Activated CD8-positive, alpha-beta memory T cell treated with anti-CD3 and anti-CD28 coated beads for 36 hours (primary cell): ENCODE measurements at regions not wholly inside any gene's neighbourhood (a gene's known extent, or its start where the extent isn't known, plus 50 kb on each side); places are given as distances from the start of the nearest gene placed in this dataset.

Source experiments
- CTCF ChIA-PET: fragments of 350-600 bp; sonication (Branson Sonifier 250); formaldehyde crosslinking; loops from one replicate; lab custom pipeline; 2021; ENCODE audit warnings: antibody characterized with exemption; lab: Charles Lee
- POLR2A ChIA-PET: fragments of 350-600 bp; sonication (Branson Sonifier 250); formaldehyde crosslinking; loops from one replicate; lab custom pipeline; 2021; ENCODE audit warnings: antibody characterized with exemption; lab: Charles Lee

- ChIA-PET CTCF (no interaction called here), POLR2A (no interaction called here)
Observed at GRCh38 chr4:136150046-136150445, 1382.2 kb downstream of the PCDH18 start.

GRCh38 chr4:136136601-136137000, 1395.7 kb downstream of the PCDH18 start:
- CTCF ChIA-PET, result no interaction called here

GRCh38 chr4:136124251-136124745, 1408.0 kb downstream of the PCDH18 start:
- ChIA-PET POLR2A (no interaction called here), CTCF (no interaction called here)

More at GRCh38 chr4:136136601-136137000, 1395.7 kb downstream of the PCDH18 start:
- POLR2A ChIA-PET, result no interaction called here

DNA sequence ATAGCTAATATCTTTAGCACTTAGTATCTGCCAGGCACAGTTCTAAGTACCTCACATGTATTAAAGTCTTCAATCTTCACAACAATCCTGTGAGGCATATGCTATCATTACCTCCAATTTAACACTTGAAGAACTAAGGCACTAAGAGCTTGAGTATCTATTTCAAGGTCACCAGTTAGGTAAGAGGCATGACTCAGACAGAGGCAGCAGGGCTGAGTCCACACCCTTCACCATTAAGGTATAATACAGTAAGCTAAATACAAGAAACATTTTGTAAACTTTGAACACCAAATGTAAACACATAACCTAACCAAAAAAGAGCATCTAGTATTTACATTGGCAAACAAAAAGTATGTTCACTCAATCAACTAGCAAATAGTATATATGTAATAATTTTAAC, 1410.9 kb downstream of the PCDH18 start:
- CTCF ChIA-PET, result no interaction called here
- POLR2A ChIA-PET, result no interaction called here

DNA sequence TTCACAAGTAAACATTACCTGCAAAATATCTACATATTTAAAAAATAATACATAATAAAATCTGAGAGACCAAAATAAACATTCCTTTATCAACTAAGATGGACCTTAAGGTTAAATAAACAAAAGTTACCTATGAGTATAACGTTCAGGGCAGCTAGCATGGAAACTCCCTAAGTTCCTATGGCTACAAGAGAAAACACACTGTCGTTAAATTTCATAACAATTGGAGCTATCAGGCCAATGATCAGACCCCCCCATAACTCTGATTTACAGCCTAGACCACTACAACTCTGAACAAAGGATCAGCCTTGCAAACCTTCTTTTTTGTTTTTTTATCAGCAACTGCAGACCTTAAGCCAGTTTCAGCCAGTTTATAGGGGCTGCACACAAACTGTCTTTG, 1418.4 kb downstream of the PCDH18 start:
- ChIA-PET POLR2A (no interaction called here), CTCF (interaction anchor here (0.6 kb wide), 1 partner anchor 708 kb away, joined by 3 read pairs; no protein-coding TSS in a partner anchor)

- POLR2A ChIA-PET, result no interaction called here
Observed at GRCh38 chr4:136112116-136112515, 1420.2 kb downstream of the PCDH18 start.

GRCh38 chr4:136106753-136107152, 1425.5 kb downstream of the PCDH18 start:
- POLR2A ChIA-PET, result no interaction called here
- CTCF ChIA-PET, result no interaction called here

More at GRCh38 chr4:136112116-136112515, 1420.2 kb downstream of the PCDH18 start:
- CTCF ChIA-PET, result no interaction called here

DNA sequence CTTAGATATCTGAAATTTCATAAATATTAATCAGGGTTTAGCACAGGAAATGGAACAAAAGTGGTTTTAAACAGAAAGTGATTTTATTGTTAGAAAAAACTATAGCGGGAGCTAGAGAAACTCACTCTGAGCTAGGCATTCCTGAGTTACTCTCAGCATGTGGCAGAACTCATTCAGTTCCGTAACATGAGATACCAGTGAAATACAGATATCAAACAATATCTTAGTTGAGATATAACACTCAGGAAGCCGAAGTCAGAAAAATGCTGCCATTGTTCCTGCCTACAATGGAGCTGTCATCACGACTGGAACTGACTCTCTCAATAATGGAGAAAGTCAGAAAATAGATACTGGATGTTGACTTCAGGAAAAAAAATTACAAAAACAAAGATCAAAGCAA, 1428.7 kb downstream of the PCDH18 start:
- POLR2A ChIA-PET, result no interaction called here
- CTCF ChIA-PET, result no interaction called here

DNA sequence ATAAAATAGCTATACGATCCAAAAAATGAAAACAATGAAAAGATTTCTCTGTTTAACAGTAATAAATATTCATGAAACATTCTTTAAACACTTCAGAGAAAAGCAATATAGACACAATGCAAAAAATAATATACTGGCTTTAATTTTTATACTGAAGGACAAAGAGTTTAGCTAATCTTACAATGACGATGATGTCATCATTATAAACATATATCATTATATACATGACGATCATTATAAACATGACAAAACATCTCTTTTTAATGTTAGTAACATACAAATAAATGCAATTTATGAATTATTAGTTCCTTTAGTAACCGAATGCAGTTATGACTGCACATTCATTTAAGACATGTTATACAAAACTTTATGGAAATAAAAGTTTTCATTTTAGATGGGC, 1434.6 kb downstream of the PCDH18 start:
- ChIA-PET POLR2A (no interaction called here), CTCF (no interaction called here)

- ChIA-PET POLR2A (no interaction called here), CTCF (no interaction called here)
Observed at GRCh38 chr4:136088211-136088867, 1444.0 kb downstream of the PCDH18 start.

DNA sequence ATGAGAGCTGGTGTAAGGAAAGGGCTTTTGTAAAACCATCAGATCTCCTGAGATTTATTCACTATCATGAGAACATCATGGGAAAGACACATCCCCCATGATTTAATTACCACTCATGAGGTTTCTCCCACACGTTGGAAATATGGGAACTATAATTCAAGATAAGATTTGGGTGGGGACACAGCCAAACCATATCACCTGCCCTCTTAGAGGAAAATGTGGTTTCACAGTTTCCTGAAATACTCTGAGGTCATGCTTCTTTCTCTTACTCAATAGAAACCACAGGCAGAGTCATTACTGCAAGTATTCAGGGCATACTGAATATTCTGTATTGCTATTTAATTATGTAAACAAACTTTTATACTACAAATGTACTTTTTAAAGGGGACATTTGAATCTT, 1453.3 kb downstream of the PCDH18 start:
- ChIA-PET POLR2A (no interaction called here), CTCF (no interaction called here)

- ChIA-PET CTCF (no interaction called here), POLR2A (no interaction called here)
Observed at GRCh38 chr4:136056748-136057147, 1475.5 kb downstream of the PCDH18 start.

- POLR2A ChIA-PET, result no interaction called here
- CTCF ChIA-PET, result no interaction called here
Observed at GRCh38 chr4:136055360-136055759, 1476.9 kb downstream of the PCDH18 start.

DNA sequence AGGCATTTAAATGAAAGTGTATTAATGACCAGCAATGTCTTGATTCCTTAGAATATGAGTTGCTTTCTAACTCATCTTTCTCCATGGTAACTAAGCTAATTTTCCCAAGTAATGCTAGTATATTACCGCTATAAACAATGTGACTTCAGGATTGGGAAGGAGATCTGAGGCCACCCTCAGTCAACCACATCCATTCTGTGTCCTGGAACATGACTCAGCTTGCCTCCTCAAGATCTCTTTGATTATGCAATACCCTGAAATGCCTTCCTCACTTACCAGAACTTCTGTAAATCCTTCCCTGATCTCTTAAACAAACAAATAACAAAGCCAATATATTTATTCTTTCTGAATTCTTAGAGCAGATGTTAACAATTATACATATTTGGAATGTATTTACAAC, 1495.5 kb downstream of the PCDH18 start:
- ChIA-PET POLR2A (no interaction called here), CTCF (no interaction called here)

DNA sequence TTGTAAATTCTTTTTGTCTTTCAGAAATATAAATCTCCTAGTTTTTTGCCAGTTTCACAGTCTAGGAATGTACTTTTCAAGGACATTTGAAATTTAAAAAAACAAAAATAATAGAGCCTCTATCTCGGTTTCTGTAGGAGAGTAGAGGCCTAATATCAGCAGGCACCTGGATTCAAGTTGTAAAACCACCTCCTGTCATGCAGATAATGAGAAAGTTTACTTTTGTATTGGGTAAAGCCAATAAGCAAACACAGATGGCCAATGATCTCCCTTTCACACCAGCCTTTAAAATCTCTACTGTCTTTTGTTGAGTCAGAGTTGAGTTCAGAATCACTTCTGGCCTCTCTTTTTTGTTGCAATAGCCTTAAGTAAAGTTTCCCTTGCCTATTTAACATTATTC, 1499.9 kb downstream of the PCDH18 start:
- ChIA-PET POLR2A (no interaction called here), CTCF (no interaction called here)

GRCh38 chr4:136025540-136025939, 1506.8 kb downstream of the PCDH18 start:
- CTCF ChIA-PET, result no interaction called here

DNA sequence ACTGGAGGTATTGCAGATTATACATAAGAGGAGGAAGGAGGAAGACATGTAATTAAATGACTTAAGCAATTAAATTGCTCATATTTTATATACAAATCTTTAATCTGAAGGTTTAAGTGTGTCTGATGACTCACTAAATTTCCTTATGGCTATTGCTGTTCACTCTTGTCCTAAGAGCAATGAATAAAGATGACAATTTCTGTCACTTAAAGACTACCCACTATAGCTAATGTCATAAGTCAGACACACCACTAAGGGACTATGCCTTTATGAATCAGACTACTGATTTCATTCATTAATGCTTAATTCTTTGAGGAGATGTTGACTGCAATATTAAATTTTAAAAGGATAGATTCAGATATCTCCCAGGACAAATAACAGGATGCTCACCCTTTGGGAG, 1514.7 kb downstream of the PCDH18 start:
- CTCF ChIA-PET, result no interaction called here
- POLR2A ChIA-PET, result no interaction called here

More at GRCh38 chr4:136025540-136025939, 1506.8 kb downstream of the PCDH18 start:
- POLR2A ChIA-PET, result no interaction called here

DNA sequence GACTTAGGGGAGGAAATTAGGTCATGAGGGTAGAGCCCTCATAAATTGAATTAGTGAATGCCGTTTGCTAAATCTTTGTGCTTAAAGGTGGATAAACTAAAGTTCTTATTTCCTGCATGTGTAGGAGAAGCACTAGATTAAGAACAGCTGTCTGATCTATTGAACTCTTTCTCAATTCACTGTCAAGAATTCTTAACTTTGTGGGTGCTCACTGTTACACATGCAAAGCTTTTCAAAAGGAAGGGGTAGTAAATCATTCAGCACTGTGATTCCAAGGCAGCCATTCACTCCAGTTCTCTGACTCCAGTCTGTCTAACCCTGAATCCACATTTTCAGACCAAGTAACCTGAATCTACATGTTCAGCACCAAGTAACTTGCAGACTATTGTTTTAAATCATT, 1520.1 kb downstream of the PCDH18 start:
- ChIA-PET POLR2A (no interaction called here), CTCF (no interaction called here)

DNA sequence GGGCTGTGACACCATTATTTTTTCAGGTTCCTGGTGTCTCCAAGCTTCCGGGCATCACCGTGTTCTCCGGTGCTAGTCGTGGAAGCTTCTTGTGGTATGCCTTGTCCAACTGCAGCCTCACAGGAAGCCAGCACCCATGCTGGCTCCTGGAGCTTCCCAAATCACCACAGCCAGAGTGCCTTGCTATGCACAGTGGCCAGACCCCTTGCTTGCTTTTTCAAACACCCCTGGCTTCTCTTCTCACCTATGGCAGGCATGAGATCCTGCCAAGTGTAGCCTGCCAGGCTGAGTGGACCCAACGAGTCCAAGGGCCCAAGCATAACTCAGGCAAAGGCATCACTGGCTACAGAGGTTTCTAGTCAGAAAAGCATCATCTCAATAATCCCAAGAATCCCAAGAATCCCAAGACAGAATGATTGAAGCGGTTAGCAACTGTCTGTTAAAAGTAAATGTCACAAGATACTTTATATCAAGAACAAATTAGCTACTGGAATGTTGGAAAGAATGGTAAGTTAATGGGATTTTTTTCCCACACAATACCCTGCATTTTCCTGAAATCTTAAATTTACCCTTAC, 1522.9 kb downstream of the PCDH18 start:
- ChIA-PET CTCF (no interaction called here), POLR2A (no interaction called here)

- CTCF ChIA-PET, result no interaction called here
- POLR2A ChIA-PET, result no interaction called here
Observed at GRCh38 chr4:136007991-136008390, 1524.3 kb downstream of the PCDH18 start.

DNA sequence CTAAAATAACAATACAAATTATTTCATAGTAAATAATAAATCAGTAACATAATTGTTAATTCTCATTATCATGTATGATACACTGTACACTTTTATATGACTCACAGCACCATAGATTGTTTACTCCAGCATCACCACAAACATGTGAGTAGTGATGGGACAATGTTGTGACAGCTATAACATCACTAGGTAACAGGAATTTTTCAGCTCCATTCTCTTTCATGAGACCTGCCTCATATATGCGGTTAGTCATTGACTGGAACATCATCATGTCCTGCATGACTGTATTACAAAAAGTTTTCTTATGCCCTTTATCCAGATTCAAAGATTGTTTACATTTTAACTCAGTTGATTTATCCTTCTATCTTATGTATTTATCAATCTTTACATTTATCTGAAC, 1530.0 kb downstream of the PCDH18 start:
- POLR2A ChIA-PET, result no interaction called here
- CTCF ChIA-PET, result no interaction called here
